Omental fat pad (tissue), 3 donors: ENCODE measurements at regions not wholly inside any gene's neighbourhood (a gene's known extent, or its start where the extent isn't known, plus 50 kb on each side); places are given as distances from the start of the nearest gene placed in this dataset.

Experiments
- ATAC-seq: fragments of 150-250 bp; one replicate; pipeline ENCODE4 v1.9.1; 2016; ENCODE audit warnings: mild to moderate bottlenecking, moderate library complexity; ENCODE audit not compliant: low FRiP score
- DNase-seq: peaks from one replicate; pipeline ENCODE4 v3.0.0-alpha.2; 2019; ENCODE audit warnings: low spot score
- CTCF ChIP-seq, 3 donors: fragments of 450-650 bp; IDR thresholded peaks; one replicate each; pipeline ENCODE4 v1.5.1; 2016 to 2017; ENCODE audit warnings: antibody characterized with exemption in 3 of 3, mild to moderate bottlenecking in 3 of 3, moderate library complexity in 2 of 3

GRCh38 chr5:165360784-165361542, 1855.5 kb downstream of the MAT2B start:
- TF ChIP-seq CTCF (IDR thresholded peaks at IDR 0.05), result no peak
- DNase-seq (no peak), ATAC-seq (no peak)

DNA sequence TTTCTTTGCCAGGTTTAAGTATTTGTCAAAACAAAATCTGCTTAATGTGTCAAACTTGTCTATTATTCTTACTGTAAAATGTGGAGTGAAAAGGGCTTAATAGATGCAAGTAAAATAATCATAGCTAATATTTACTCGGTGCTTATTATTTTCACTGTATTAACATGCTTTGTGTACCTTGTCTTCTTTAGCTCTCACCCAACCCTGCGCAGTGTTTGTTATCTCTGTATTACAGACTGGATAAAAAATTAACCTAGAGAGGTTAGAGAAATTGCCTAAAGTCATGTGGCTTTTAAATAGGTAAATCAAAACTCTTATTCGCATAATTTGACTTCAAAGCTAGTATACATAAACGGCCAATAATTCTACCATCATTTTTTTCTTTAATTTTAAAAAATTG, 1864.8 kb downstream of the MAT2B start:
- no peak for ATAC-seq

GRCh38 chr5:165370794-165371193, 1865.4 kb downstream of the MAT2B start:
- no peak for DNase-seq
- TF ChIP-seq CTCF (IDR thresholded peaks at IDR 0.05), result no peak
- no peak for ATAC-seq

More for the DNA sequence above, 1864.8 kb downstream of the MAT2B start:
- DNase-seq, result no peak
- no peak for TF ChIP-seq CTCF (IDR thresholded peaks at IDR 0.05)

DNA sequence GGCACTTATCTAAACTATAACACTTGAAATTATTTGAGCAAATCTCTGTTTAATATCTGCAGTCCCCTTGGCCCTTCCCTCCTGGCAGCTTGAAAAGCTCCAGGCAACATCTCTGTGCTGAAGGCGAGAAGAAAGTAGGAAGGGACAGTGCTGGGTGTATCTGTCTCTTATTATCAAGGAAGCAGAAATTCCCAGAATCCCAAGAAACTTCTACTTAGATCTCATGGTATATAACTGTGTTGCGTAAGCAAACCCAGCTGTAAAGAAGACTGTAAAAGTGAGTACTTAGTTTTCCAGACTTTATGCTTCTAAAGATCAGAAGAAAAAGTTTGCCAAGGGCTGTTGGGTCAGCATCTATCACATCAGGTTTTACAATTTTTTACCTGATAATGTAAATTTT, 1869.8 kb downstream of the MAT2B start:
- ATAC-seq, result no peak
- TF ChIP-seq CTCF (IDR thresholded peaks at IDR 0.05), result no peak
- no peak for DNase-seq

GRCh38 chr5:165393839-165394238, 1888.4 kb downstream of the MAT2B start:
- TF ChIP-seq CTCF (IDR thresholded peaks at IDR 0.05), result no peak
- DNase-seq, result no peak
- no peak for ATAC-seq

GRCh38 chr5:165397516-165397915, 1892.1 kb downstream of the MAT2B start:
- no peak for TF ChIP-seq CTCF (IDR thresholded peaks at IDR 0.05)
- DNase-seq, result no peak
- no peak for ATAC-seq

GRCh38 chr5:165400086-165400485, 1894.7 kb downstream of the MAT2B start:
- ATAC-seq, result no peak
- no peak for TF ChIP-seq CTCF (IDR thresholded peaks at IDR 0.05)

More at GRCh38 chr5:165400086-165400485, 1894.7 kb downstream of the MAT2B start:
- no peak for DNase-seq
